KMS-11 (cell line): ENCODE measurements at regions not wholly inside any gene's neighbourhood (a gene's known extent, or its start where the extent isn't known, plus 50 kb on each side); places are given as distances from the start of the nearest gene placed in this dataset.

Experiments
- H2AFZ ChIP-seq: fragments of 200-600 bp; sonication (generic); 2 replicates; pipeline ENCODE4 v1.6.1; 2016; ENCODE audit warnings: antibody characterized with exemption, mixed run types, low read depth
- H3K27ac ChIP-seq: fragments of 200-600 bp; sonication (generic); 2 replicates; pipeline ENCODE4 v1.6.1; 2016; ENCODE audit warnings: mild to moderate bottlenecking, mixed run types
- H3K27me3 ChIP-seq: fragments of 200-600 bp; sonication (generic); 2 replicates; pipeline ENCODE4 v1.6.1; 2017; ENCODE audit warnings: mild to moderate bottlenecking, low read depth, mixed run types, moderate library complexity; ENCODE audit not compliant: insufficient read depth
- H3K36me3 ChIP-seq: fragments of 200-600 bp; sonication (generic); 2 replicates; pipeline ENCODE4 v1.6.1; 2017; ENCODE audit warnings: mild to moderate bottlenecking, mixed run types; ENCODE audit not compliant: insufficient read depth
- H3K4me1 ChIP-seq: fragments of 200-600 bp; sonication (generic); 2 replicates; pipeline ENCODE4 v1.6.1; 2016; ENCODE audit warnings: mild to moderate bottlenecking, low read depth, mixed run types; ENCODE audit not compliant: poor library complexity, severe bottlenecking
- H3K4me2 ChIP-seq: fragments of 200-600 bp; sonication (generic); 2 replicates; pipeline ENCODE4 v1.7.0; 2016; ENCODE audit warnings: mild to moderate bottlenecking, mixed run types
- H3K4me3 ChIP-seq: fragments of 200-600 bp; sonication (generic); IDR thresholded peaks from 2 replicates; pipeline ENCODE4 v1.6.1; 2017; ENCODE audit warnings: low read depth, low read length, mixed read lengths; ENCODE audit not compliant: insufficient read depth
- H3K79me2 ChIP-seq: fragments of 200-600 bp; sonication (generic); 2 replicates; pipeline ENCODE4 v1.6.1; 2016; ENCODE audit warnings: low read depth, mixed run types; ENCODE audit not compliant: insufficient read depth
- H3K9ac ChIP-seq: fragments of 200-600 bp; sonication (generic); 2 replicates; pipeline ENCODE4 v1.6.1; 2016; ENCODE audit warnings: mild to moderate bottlenecking, mixed run types
- H4K20me1 ChIP-seq: fragments of 200-600 bp; sonication (generic); 2 replicates; pipeline ENCODE4 v1.6.1; 2016; ENCODE audit warnings: mild to moderate bottlenecking, mixed run types; ENCODE audit not compliant: insufficient read depth
- CTCF ChIP-seq: fragments of 200-600 bp; sonication (generic); conservative IDR thresholded peaks from 2 replicates; pipeline ENCODE4 v1.6.1; 2017; ENCODE audit warnings: low read depth, mild to moderate bottlenecking, antibody characterized with exemption, low read length, moderate library complexity, mixed read lengths

GRCh38 chr2:203805486-203805838, 62.1 kb upstream of the CTLA4 start:
- TF ChIP-seq CTCF = no peak

GRCh38 chr2:203806761-203807160, 60.8 kb upstream of the CTLA4 start:
- no peaks in the 10 kb centered on the region for H3K79me2 ChIP-seq
- no peak overlapping the region for H2AFZ ChIP-seq
- H3K4me2 ChIP-seq = no peak overlapping the region
- H3K27me3 ChIP-seq = no peaks in the 10 kb centered on the region
- no peak overlapping the region for H3K4me3 ChIP-seq
- no peak overlapping the region for H3K9ac ChIP-seq
- H4K20me1 ChIP-seq = no peaks in the 10 kb centered on the region
- no peak overlapping the region for H3K27ac ChIP-seq
- H3K36me3 ChIP-seq = no peaks in the 10 kb centered on the region
- TF ChIP-seq CTCF = no peak
- peaks cover 64% of the 10 kb centered on the region for H3K4me1 ChIP-seq

More at GRCh38 chr2:203805486-203805838, 62.1 kb upstream of the CTLA4 start:
- no peaks in the 10 kb centered on the region for H3K79me2 ChIP-seq
- H4K20me1 ChIP-seq = no peaks in the 10 kb centered on the region
- H3K36me3 ChIP-seq = no peaks in the 10 kb centered on the region
- no peak overlapping the region for H2AFZ ChIP-seq
- H3K9ac ChIP-seq = no peak overlapping the region
- peaks cover 68% of the 10 kb centered on the region for H3K4me1 ChIP-seq
- no peak overlapping the region for H3K27ac ChIP-seq
- no peak overlapping the region for H3K4me3 ChIP-seq
- H3K27me3 ChIP-seq = no peaks in the 10 kb centered on the region
- H3K4me2 ChIP-seq = peak overlapping the region; percentile 49; the same call in 1 of the 2 replicates

GRCh38 chr2:203808046-203808750, 59.4 kb upstream of the CTLA4 start:
- no peaks in the 10 kb centered on the region for H4K20me1 ChIP-seq
- H3K79me2 ChIP-seq = no peaks in the 10 kb centered on the region
- H3K4me1 ChIP-seq = peaks cover 62% of the 10 kb centered on the region
- no peak overlapping the region for H3K4me2 ChIP-seq
- no peaks in the 10 kb centered on the region for H3K36me3 ChIP-seq
- TF ChIP-seq CTCF = no peak
- H3K4me3 ChIP-seq = no peak overlapping the region
- no peaks in the 10 kb centered on the region for H3K27me3 ChIP-seq
- H2AFZ ChIP-seq = no peak overlapping the region
- no peak overlapping the region for H3K9ac ChIP-seq
- H3K27ac ChIP-seq = no peak overlapping the region

- Histone ChIP-seq H3K27me3 (no peaks in the 10 kb centered on the region), H3K27ac (no peak overlapping the region), H3K36me3 (no peaks in the 10 kb centered on the region), H3K79me2 (no peaks in the 10 kb centered on the region), H2AFZ (no peak overlapping the region), H4K20me1 (no peaks in the 10 kb centered on the region), H3K4me1 (peaks cover 62% of the 10 kb centered on the region), H3K4me2 (no peak overlapping the region), H3K4me3 (no peak overlapping the region), H3K9ac (no peak overlapping the region)
- TF ChIP-seq CTCF = no peak
Observed at GRCh38 chr2:203809084-203809521, 58.5 kb upstream of the CTLA4 start.
